Prostate gland (tissue), 2 donors: ENCODE measurements at regions not wholly inside any gene's neighbourhood (a gene's known extent, or its start where the extent isn't known, plus 50 kb on each side); places are given as distances from the start of the nearest gene placed in this dataset.

Source experiments
- DNase-seq: peaks from one replicate; pipeline ENCODE4 v3.0.0-alpha.2; 2019; ENCODE audit warnings: low spot score
- H3K27ac ChIP-seq, 2 donors: fragments of 200-600 bp; sonication (generic); 2 replicates each; pipeline ENCODE4 v1.5.1; 2017 to 2019
- H3K27me3 ChIP-seq: fragments of 200-600 bp; sonication (generic); replicated peaks from 2 replicates; pipeline ENCODE4 v1.5.1; 2019; ENCODE audit not compliant: insufficient read depth
- H3K36me3 ChIP-seq, 2 donors: fragments of 200-600 bp; sonication (generic); 1 replicate in 1 of 2; 2 replicates in 1 of 2; pipeline versions ENCODE4 v1.5.1 to v1.8.1; 2017 to 2019
- H3K4me1 ChIP-seq: fragments of 200-600 bp; sonication (generic); replicated peaks from 2 replicates; pipeline ENCODE4 v1.5.1; 2019
- H3K4me3 ChIP-seq, 2 donors: fragments of 200-600 bp; sonication (generic); 2 replicates each; pipeline ENCODE4 v1.5.1; 2017 to 2019
- H3K9me3 ChIP-seq: fragments of 200-600 bp; sonication (generic); 2 replicates; pipeline ENCODE4 v1.5.1; 2017
- POLR2A ChIP-seq: fragments of 450-650 bp; IDR thresholded peaks from one replicate; pipeline ENCODE4 v1.6.1; 2016; ENCODE audit warnings: antibody characterized with exemption, mild to moderate bottlenecking
- POLR2AphosphoS5 ChIP-seq: sonication (generic); formaldehyde crosslinking; IDR thresholded peaks from one replicate; pipeline ENCODE4 v1.6.1; 2017; ENCODE audit warnings: antibody characterized with exemption
- WGBS: methylation state at CpG from one replicate; pipeline ENCODE4 v1.1.5; 2018; 5-methylcytosine and 5-hydroxymethylcytosine counted together
- intact Hi-C: fragments of 100-400 bp; cut with DNase I; formaldehyde crosslinking; loops from one replicate; pipeline ENCODE4 v1.14.2; 2022
- TF ChIP-seq, protein P1 (sequence below), 4 experiments: fragments of 200-600 bp in 2 of 4; fragments of 450-650 bp in 2 of 4; sonication (generic) in 2 of 4; IDR thresholded peaks; 1 replicate in 3 of 4; 2 replicates in 1 of 4; pipeline ENCODE4 v1.5.1; 2016 to 2019; ENCODE audit warnings: antibody characterized with exemption in 4 of 4, mild to moderate bottlenecking in 2 of 4, moderate library complexity in 2 of 4

DNA sequence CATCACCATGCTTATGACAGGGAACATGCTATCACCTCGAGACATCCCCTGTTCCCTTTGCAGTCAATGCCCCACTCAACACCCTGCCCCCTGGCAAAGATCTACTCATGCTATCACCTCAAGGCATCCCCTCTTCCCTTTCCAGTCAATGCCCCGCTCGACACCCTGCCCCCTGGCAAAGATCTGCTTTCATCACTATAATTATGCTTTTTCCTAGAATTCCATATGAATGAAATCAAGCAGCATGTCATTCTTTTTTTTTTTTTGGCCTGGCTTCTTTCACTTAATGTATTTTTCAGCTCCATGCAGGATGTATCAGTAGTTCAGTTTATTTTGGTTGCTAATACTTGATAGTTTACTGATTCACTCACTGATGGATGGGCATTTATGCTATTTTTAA is 554.9 kb downstream of the CDH26 start:
- WGBS, result 78% methylated on average over 3 of the region's 3 CpGs
- intact Hi-C loops, result no loop called here
- Histone ChIP-seq H3K36me3 (no peaks in the 10 kb centered on the region), H3K27me3 (peaks cover 2% of the 10 kb centered on the region), H3K4me3 (no peak overlapping the region), H3K9me3 (no peaks in the 10 kb centered on the region), H3K27ac (no peak overlapping the region), H3K4me1 (no peaks in the 10 kb centered on the region)
- no peak for DNase-seq
- TF ChIP-seq POLR2AphosphoS5, result no peak
- TF ChIP-seq, protein P1, sequence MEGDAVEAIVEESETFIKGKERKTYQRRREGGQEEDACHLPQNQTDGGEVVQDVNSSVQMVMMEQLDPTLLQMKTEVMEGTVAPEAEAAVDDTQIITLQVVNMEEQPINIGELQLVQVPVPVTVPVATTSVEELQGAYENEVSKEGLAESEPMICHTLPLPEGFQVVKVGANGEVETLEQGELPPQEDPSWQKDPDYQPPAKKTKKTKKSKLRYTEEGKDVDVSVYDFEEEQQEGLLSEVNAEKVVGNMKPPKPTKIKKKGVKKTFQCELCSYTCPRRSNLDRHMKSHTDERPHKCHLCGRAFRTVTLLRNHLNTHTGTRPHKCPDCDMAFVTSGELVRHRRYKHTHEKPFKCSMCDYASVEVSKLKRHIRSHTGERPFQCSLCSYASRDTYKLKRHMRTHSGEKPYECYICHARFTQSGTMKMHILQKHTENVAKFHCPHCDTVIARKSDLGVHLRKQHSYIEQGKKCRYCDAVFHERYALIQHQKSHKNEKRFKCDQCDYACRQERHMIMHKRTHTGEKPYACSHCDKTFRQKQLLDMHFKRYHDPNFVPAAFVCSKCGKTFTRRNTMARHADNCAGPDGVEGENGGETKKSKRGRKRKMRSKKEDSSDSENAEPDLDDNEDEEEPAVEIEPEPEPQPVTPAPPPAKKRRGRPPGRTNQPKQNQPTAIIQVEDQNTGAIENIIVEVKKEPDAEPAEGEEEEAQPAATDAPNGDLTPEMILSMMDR (IDR thresholded peaks at IDR 0.05), result no peak
- TF ChIP-seq POLR2A, result no peak

DNA sequence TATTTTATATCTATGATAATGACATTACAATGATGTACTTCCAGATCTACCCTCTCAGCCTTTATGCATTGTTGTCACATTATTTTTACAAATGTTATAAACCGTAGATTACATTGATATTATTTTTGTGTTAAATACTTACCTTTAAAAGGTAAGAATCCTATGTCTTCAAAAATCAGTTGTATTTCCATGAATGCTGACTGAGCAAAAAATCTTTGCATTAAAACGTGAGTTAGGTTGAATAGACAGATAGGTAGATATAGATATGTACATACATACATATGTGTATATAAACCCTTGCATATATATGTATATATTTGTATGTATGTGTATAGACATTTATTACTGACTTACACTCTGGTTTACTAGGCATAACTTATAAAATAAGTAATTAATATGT is 558.2 kb downstream of the CDH26 start:
- no peaks in the 10 kb centered on the region for H3K27me3 ChIP-seq
- no peaks in the 10 kb centered on the region for H3K36me3 ChIP-seq
- H3K4me1 ChIP-seq, result no peaks in the 10 kb centered on the region
- no peaks in the 10 kb centered on the region for H3K9me3 ChIP-seq
- DNase-seq, result no peak
- no peak for TF ChIP-seq POLR2AphosphoS5
- TF ChIP-seq, protein P1 (IDR thresholded peaks at IDR 0.05), result no peak
- H3K27ac ChIP-seq, result no peak overlapping the region
- intact Hi-C loops, result no loop called here
- H3K4me3 ChIP-seq, result no peak overlapping the region
- WGBS, result 82% methylated on average over 2 of the region's 2 CpGs

DNA sequence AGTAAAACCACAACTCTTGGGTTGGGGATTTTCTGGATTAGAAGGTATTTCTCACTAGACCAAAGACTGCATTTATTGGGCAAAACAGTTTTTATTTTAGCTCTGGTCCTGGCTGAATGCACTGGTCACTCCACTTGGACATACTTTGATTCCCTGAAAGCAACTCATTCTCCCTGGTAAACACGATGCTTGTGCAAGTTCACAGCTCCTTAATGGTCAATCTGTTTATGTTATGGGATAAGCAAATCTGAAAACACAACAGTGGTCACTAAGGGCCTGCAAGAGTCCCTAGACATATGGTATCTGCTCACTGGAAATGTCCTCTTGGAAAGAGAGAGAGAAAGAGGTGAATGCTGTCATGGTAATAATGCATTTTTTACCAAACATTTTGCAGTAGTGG is 559.8 kb downstream of the CDH26 start:
- Histone ChIP-seq H3K4me3 (no peak overlapping the region), H3K27me3 (no peaks in the 10 kb centered on the region), H3K27ac (no peak overlapping the region), H3K9me3 (no peaks in the 10 kb centered on the region), H3K4me1 (no peaks in the 10 kb centered on the region), H3K36me3 (no peaks in the 10 kb centered on the region)
- intact Hi-C loops, result no loop called here
- WGBS, result 74% methylated on average over 1 of the region's 1 CpG
- no peak for DNase-seq
- TF ChIP-seq, protein P1 (IDR thresholded peaks at IDR 0.05), result no peak
- TF ChIP-seq POLR2AphosphoS5, result no peak

DNA sequence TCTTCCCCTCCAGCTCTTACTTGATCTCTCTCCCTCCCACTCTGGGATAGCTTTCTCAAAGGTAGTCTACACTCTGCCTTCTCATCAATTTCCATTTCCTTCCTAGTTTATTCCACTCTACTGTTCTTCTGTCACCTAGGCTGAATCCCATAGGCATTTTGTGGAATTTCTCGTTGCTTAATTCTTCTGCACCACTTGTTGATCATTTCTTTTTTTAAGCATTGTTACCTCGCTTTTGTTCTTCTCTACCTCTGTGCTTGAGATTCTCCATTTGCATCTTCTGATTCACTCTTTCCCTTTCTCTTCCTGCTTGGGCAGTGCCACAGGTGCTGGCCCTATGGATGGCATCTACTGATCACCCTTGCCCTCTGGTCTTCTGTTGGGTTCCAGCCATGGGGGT is 567.2 kb downstream of the CDH26 start:
- DNase-seq, result no peak
- no peak for TF ChIP-seq POLR2AphosphoS5
- no peak for TF ChIP-seq POLR2A
- TF ChIP-seq, protein P1 (IDR thresholded peaks at IDR 0.05), result no peak
- intact Hi-C loops, result no loop called here
- Histone ChIP-seq H3K27me3 (no peaks in the 10 kb centered on the region), H3K9me3 (no peaks in the 10 kb centered on the region), H3K27ac (no peak overlapping the region), H3K4me3 (no peak overlapping the region), H3K4me1 (no peaks in the 10 kb centered on the region), H3K36me3 (no peaks in the 10 kb centered on the region)
- 92% methylated on average over 2 of the region's 2 CpGs for WGBS

DNA sequence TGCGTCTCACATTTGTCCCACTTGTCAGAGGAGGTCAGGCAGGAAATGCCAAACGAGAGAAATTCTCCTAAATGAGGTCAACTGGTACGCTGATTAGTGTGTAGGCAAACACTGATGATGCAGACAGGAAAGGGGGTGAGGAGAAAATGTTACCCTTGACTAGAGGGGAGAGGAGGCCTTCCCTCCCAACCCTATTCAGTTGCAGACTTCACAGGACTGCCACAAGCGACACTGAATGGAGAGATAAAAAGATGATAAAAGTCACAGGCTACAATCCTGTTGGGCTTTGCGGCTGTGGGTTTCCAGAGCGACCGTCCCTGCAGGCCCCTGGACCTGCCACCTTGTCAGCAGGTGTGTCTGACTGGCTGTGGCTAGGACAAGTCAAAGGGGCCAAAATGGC is 569.4 kb downstream of the CDH26 start:
- Histone ChIP-seq H3K27me3 (no peaks in the 10 kb centered on the region), H3K27ac (no peak overlapping the region), H3K4me1 (no peaks in the 10 kb centered on the region)

More for the DNA sequence above, 569.4 kb downstream of the CDH26 start:
- intact Hi-C loops, result no loop called here
- no peak overlapping the region for H3K4me3 ChIP-seq
- no peaks in the 10 kb centered on the region for H3K36me3 ChIP-seq
- no peak for TF ChIP-seq POLR2A
- TF ChIP-seq, protein P1 (IDR thresholded peaks at IDR 0.05), result no peak
- no peak for TF ChIP-seq POLR2AphosphoS5
- 39% methylated on average over 7 of the region's 7 CpGs for WGBS
- no peak for DNase-seq
- no peaks in the 10 kb centered on the region for H3K9me3 ChIP-seq
